HTR-8/SVneo (cell line): ENCODE measurements at regions not wholly inside any gene's neighbourhood (a gene's known extent, or its start where the extent isn't known, plus 50 kb on each side); places are given as distances from the start of the nearest gene placed in this dataset.

Experiments used
- DNase-seq: peaks from one replicate; pipeline ENCODE4 v3.0.0; 2011; ENCODE audit warnings: low spot score, mixed read lengths; ENCODE audit not compliant: insufficient read length
- FAIRE-seq: peaks from 2 replicates; lab custom pipeline; 2011; peaks lifted over from hg19 to GRCh38; lab: Jason Lieb, UNC

- FAIRE-seq (no peak), DNase-seq (no peak)
These were observed 360.3 kb upstream of the ZNF507 start for GRCh38 chr19:31985001-31985605.

- DNase-seq (no peak), FAIRE-seq (no peak)
These were observed 358.5 kb upstream of the ZNF507 start for GRCh38 chr19:31986951-31987350.

- DNase-seq = no peak
- FAIRE-seq = no peak
These were observed 357.2 kb upstream of the ZNF507 start for GRCh38 chr19:31988256-31988655.

DNA sequence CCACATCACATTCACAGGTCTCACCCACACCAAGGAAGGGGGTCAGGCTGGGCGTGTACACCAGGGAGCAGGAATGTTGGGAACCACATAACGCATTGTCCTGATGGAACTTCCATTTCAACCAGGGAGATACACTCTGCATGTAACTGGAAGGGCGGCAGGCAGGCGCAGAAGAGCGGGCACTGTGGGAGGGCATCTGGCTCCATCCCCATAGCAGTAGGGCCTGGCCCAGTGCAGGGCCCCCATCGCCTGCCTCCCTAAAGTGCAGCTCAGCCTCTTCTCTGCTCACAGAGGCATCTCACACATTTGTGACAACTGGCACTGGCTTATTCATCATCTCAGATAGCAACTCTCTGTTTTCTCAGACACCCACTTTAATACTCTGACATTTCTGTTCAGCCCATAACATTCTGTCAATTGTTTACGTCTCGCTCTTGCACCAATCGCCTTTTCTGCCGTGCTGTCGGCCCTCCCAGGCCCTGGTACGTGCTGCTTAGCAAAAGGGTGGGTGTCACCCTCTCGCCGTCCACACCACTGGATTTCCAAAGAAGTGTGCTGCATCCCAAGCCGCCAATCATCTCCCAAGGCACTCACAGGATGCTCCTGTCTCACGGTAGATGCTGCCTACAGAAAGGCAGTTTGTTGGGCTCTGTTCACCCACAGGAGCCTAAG, 353.3 kb upstream of the ZNF507 start:
- no peak for DNase-seq
- no peak for FAIRE-seq

- DNase-seq (no peak), FAIRE-seq (no peak)
These were observed 352.7 kb upstream of the ZNF507 start for GRCh38 chr19:31992750-31993149.

DNA sequence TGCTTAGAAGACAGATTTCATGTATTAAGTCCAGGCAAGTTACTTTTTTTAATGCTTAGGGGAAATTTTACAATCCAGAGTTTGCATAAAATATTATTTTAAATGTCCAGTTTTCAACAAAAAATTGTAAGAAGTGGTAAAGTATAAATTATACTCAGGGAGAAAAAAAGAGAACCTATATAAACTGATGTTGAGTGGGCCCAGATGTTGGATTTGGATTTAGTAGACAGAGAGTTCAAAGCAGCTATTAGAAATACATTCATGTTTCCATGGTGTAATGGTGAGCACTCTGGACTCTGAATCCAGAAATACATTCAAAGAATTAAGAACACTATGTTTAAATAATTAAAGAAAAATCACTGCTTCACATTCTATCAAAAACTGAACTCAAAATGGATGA, 349.9 kb upstream of the ZNF507 start:
- no peak for FAIRE-seq

GRCh38 chr19:32010071-32010470, 335.3 kb upstream of the ZNF507 start:
- FAIRE-seq (no peak), DNase-seq (no peak)

More for the DNA sequence above, 349.9 kb upstream of the ZNF507 start:
- no peak for DNase-seq

DNA sequence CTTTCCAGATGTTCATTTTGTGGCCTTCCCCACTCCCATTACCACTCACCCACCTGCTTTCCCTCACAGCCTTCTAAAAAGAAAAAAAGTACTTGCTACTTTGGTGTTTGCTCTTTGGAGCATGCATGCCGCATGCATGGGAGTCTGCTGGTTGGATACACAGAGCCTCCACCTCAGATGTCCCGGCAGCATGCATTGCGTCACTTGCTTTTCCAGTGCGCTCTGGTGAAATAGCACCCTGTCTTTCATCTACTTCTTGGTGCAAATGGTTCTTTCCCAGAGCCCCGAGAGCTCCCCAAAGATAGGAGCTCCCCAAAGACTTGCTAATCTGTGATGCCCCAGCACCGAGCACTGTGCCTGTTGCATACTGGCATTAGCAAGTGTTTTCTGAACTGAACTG, 333.2 kb upstream of the ZNF507 start:
- DNase-seq = no peak

GRCh38 chr19:32012886-32013631, 332.4 kb upstream of the ZNF507 start:
- DNase-seq = no peak
- FAIRE-seq = no peak

More for the DNA sequence above, 333.2 kb upstream of the ZNF507 start:
- FAIRE-seq = no peak

DNA sequence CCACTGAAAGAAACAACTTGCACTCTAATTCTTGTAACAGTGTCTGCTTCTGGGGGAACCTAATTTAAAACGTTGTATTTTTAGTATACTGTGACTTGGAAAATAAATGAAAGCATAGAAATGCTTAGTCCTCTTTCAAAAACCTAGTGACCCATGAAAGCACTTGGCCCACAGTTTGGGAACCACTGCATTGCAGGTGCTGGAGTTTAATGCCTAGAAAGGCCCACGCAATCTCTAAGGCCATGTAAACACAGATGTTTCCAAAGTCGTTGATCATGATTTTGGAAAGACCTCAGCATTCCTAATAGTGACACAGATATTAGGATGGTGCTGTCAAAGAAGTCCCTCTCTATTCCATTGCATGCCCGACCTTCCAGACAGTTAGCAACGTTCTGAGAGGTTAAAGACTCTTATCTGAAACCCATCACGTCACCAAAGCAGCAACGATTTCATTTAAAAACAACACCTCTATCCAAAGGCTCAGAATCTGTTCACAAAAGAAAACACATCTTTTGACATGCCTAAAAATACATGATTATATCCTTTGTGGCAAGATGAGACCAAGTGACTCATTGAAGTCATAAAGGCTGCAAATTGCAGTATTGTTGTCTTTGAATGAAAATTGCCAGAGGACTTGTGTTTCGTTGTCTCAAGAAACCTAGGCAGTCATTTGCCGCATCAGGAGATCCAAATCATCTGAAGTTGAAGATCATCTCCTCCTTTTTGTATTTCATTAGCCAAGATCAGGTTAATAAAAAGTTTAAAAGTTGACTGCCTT, 328.0 kb upstream of the ZNF507 start:
- FAIRE-seq (no peak), DNase-seq (no peak)

DNA sequence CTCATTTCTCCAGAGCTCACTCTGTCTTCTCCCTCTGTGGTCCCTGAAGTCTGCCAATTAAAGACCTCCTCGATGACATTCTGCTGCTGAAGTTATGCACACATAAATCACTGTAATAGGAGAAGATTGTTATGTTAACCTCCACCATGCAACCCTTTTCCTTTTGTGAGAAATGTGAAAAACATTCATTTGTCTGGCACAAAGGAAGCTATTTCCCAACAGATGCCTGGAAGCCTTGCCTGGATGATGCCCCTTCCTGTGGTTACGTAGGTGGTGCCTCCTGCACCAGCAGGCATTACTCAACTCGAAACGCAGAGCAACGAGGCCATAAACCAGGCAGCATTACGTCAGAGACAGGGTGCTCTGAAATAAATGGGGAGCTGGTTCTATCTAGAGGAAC, 327.4 kb upstream of the ZNF507 start:
- DNase-seq (peak; percentile 23), FAIRE-seq (no peak)

- DNase-seq (no peak), FAIRE-seq (no peak)
These were observed 324.9 kb upstream of the ZNF507 start for GRCh38 chr19:32020538-32020937.

DNA sequence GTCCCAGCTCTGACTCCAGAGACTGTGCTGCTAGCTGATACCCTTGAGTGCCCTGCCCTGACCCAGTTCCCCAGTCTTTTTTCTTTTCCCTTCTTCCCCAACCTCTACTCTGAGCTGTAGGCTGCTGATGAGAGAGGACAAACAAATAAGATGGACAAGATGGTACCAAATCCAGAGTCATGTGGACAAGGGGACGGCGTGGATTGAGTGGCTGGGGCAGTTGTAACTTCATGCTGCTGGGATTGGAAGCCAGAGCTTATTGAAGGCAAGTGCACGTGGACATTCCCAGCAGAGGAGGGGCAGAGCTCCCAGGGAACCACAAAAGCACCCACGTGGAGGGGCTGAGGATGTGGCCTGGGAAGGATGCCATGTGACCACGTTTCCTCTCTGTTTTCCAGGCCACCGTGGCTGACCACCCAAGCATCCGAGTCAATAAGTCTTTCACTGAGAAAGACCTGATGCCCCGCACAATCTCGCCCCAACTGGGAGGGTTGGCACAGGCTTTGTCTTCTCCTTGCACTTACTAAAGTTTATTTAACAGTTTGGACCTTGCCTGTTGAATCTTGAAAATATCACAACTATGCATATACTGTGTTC, 323.3 kb upstream of the ZNF507 start:
- no peak for DNase-seq
- FAIRE-seq = no peak

- no peak for DNase-seq
- no peak for FAIRE-seq
These were observed 322.5 kb upstream of the ZNF507 start for GRCh38 chr19:32022731-32023563.

DNA sequence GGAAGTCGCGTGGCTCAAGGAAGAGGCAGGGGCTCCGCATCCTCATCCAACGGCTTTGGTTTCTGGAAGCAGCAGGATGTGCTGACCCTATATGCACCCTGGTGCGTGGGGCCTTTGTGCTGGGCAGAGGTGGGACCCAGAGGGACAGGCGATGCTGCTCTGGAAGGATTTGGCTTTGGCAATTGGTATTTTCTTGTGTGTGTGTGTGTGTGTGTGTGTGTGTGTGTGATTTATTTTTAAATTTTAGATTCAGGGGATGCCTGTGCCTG, 321.9 kb upstream of the ZNF507 start:
- DNase-seq (no peak), FAIRE-seq (no peak)

GRCh38 chr19:32029235-32029634, 316.2 kb upstream of the ZNF507 start:
- FAIRE-seq (no peak), DNase-seq (no peak)

DNA sequence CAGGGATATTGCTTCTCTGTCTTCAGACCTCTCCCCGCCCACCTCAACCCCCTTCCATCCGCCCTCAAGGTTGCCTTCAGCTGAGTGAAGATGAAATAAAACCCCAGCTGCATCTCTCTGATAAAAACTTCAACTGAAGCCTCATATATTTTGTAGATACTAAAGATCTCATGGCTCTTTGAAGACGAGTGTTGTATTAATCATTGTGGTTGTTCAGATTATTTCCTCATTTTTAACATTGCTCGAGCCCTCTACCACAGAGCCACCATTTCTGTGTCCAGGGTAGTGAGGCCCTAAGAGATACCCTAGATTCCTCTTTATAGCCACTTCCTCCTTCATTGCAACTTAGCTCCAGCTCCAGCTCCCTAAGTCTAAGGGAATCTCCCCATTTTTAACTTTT, 312.8 kb upstream of the ZNF507 start:
- FAIRE-seq = no peak
- DNase-seq = no peak

DNA sequence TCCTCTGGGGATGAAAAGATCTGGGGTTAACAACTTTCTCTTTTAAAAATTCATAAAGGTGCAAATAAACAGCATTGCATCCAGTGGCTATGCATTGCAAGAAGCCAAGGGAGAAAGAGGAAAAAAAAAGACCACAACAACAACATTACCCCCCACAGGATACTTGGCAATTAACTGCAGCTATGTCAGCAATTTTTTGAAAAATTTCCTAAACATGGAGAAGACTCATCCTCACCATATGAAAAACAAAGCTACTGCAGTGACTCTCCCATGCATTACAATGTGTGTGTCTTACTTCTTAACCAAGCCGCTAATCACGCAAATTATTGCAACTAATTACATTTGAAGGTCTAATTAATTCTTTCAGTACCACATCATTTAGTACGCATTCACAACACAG, 309.8 kb upstream of the ZNF507 start:
- no peak for FAIRE-seq

GRCh38 chr19:32038021-32038920, 307.1 kb upstream of the ZNF507 start:
- DNase-seq (no peak), FAIRE-seq (no peak)

More for the DNA sequence above, 309.8 kb upstream of the ZNF507 start:
- DNase-seq = no peak
